Activated CD8-positive, alpha-beta memory T cell treated with anti-CD3 and anti-CD28 coated beads, Interleukin-2, amount 10 ng/mL, durations not matched to agents 7 days and 5 days (primary cell): ENCODE measurements at regions not wholly inside any gene's neighbourhood (a gene's known extent, or its start where the extent isn't known, plus 50 kb on each side); places are given as distances from the start of the nearest gene placed in this dataset.

Experiments
- ATAC-seq: fragments of 150-1000 bp; cut with Tn5 transposase; one replicate; pipeline ENCODE4 v1.10.0; 2021; ENCODE audit warnings: moderate library complexity
- CTCF ChIA-PET: fragments of 350-600 bp; sonication (Branson Sonifier 250); formaldehyde crosslinking; loops from one replicate; lab custom pipeline; 2021; ENCODE audit warnings: antibody characterized with exemption; lab: Charles Lee
- DNase-seq: peaks from one replicate; pipeline ENCODE4 v3.0.0-alpha.2; 2020
- H3K27ac Mint-ChIP-seq: one replicate; pipeline ENCODE4 v1.8.0; 2021; ENCODE audit warnings: mild to moderate bottlenecking, mixed read lengths
- H3K27me3 Mint-ChIP-seq: one replicate; pipeline ENCODE4 v1.8.0; 2021; ENCODE audit warnings: mixed read lengths
- H3K36me3 Mint-ChIP-seq: one replicate; pipeline ENCODE4 v1.8.0; 2021; ENCODE audit warnings: mild to moderate bottlenecking, mixed read lengths
- H3K4me1 Mint-ChIP-seq: one replicate; pipeline ENCODE4 v1.8.0; 2021; ENCODE audit warnings: mixed read lengths
- H3K4me3 Mint-ChIP-seq: one replicate; pipeline ENCODE4 v1.8.0; 2021; ENCODE audit warnings: mild to moderate bottlenecking, moderate library complexity, mixed read lengths
- H3K9me3 Mint-ChIP-seq: one replicate; pipeline ENCODE4 v1.8.0; 2022; ENCODE audit warnings: low read depth, mixed read lengths

DNA sequence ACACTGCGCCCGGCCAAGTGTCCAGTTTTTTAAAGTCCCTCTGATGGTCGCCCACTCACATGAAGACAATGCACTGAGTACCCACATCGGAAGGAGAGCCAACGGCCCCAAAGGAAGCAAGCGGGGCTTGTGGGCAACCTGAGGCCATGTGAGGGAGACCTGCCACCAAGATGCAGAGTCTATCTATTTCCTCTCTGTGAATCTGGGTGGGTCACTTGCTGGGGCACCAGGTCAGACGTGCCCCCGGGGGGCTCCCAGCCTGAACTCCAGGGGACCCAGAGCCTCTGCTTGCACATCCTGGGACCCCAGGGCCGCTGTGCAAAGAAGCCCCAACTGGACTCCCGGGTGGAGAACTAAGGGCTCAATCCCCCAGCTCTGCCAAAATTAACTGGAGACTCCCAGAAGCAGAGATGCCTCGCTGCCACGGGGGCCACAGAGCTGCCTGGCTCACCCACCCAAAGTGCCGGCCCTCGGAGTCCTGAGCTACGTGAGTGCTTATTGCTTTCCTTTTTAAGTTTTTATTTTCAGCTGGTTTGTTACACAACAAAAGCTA, 106.4 kb downstream of the BRD1 start:
- ATAC-seq, result no peak
- H3K27me3 Mint-ChIP-seq, result peaks cover 10% of the 10 kb centered on the region
- CTCF ChIA-PET, result no interaction called here
- no peaks in the 10 kb centered on the region for H3K36me3 Mint-ChIP-seq
- H3K9me3 Mint-ChIP-seq, result no peaks in the 10 kb centered on the region
- peaks cover 3% of the 10 kb centered on the region for H3K4me1 Mint-ChIP-seq
- no peak for DNase-seq
- no peak overlapping the region for H3K4me3 Mint-ChIP-seq
- H3K27ac Mint-ChIP-seq, result no peak overlapping the region

DNA sequence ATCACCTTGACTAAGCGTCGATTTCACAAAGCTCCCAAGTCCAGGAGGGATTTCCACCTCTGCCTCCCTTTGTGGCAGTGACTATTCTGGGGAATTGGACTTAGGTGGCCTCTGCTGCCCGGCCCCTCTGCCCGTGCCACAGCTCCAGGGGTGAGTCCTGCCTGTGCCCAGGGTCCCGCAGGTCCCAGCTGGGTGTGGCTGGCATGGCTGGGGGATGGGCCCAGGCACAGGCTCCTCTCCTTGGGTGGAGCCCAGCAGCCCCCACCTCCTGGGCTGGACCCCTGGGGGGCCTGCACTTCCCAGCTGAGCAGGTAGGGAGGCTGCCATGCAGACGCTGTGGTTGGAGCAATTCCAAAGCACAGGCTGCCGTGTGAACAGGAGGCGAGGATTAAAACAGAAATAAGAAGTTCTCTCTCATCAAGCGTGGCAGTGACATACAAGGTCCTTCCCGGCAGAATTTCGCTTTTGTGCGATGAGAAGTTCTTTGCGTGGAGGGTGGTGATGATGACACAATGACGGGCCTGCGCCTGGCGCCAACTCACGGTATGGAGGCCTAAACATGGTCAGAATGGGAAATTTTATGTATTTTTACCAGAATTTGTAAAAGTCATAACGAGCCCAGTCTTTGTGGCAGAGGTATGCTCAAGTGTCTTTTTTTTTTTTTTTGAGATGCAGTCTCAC, 107.3 kb downstream of the BRD1 start:
- no peaks in the 10 kb centered on the region for H3K9me3 Mint-ChIP-seq
- peaks cover 3% of the 10 kb centered on the region for H3K4me1 Mint-ChIP-seq
- H3K36me3 Mint-ChIP-seq, result no peaks in the 10 kb centered on the region
- CTCF ChIA-PET, result no interaction called here
- H3K27ac Mint-ChIP-seq, result no peak overlapping the region
- no peak for ATAC-seq
- no peak for DNase-seq
- no peak overlapping the region for H3K4me3 Mint-ChIP-seq
- H3K27me3 Mint-ChIP-seq, result peaks cover 5% of the 10 kb centered on the region

DNA sequence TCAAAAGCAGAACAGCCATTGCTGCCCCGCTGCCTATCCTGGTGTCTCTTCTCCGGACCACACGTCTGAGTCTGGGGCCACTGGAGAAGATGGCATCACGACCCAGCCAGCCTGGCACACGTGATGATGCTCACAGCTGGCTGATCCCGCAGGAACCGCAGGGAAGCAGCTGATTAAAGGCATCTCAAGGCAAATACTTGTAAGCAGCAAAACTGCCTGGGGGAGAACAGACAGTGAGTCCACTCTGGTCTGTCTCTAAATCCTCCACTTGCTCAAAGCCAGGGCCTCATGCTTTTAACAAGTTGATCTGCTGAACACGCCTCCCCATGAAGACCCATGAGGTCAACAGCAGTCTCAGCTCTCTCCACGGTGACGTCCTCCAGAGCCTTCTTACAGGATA, 108.6 kb downstream of the BRD1 start:
- Mint-ChIP-seq H3K4me1 (peaks cover 3% of the 10 kb centered on the region), H3K27ac (no peak overlapping the region), H3K36me3 (no peaks in the 10 kb centered on the region), H3K4me3 (no peak overlapping the region), H3K9me3 (no peaks in the 10 kb centered on the region), H3K27me3 (peaks cover 5% of the 10 kb centered on the region)
- DNase-seq, result no peak
- CTCF ChIA-PET, result no interaction called here
- ATAC-seq, result no peak

DNA sequence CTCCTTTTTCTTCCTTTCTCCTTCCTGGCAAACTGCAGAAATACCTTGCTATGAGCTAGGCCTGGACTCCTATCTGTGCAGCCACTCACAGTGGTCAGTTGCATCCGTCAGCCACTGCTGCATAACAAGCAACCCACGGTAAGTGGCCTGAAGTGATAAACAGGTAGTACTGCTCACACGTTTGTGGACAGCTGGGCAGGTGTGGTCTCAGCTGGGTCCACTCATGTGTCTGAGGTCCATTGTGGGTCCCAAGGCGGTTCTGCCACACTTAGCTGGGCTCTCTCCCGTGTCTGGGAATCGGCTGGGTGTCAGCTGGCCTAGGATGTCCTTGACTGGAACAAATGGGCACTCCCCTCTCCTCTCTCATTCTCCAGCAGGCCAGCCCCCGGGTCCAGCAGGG, 109.3 kb downstream of the BRD1 start:
- no peak overlapping the region for H3K4me3 Mint-ChIP-seq
- no peaks in the 10 kb centered on the region for H3K9me3 Mint-ChIP-seq
- ATAC-seq, result no peak
- H3K27ac Mint-ChIP-seq, result no peak overlapping the region
- CTCF ChIA-PET, result no interaction called here
- H3K27me3 Mint-ChIP-seq, result peaks cover 2% of the 10 kb centered on the region
- no peaks in the 10 kb centered on the region for H3K4me1 Mint-ChIP-seq
- peak; percentile 22 for DNase-seq
- no peaks in the 10 kb centered on the region for H3K36me3 Mint-ChIP-seq

DNA sequence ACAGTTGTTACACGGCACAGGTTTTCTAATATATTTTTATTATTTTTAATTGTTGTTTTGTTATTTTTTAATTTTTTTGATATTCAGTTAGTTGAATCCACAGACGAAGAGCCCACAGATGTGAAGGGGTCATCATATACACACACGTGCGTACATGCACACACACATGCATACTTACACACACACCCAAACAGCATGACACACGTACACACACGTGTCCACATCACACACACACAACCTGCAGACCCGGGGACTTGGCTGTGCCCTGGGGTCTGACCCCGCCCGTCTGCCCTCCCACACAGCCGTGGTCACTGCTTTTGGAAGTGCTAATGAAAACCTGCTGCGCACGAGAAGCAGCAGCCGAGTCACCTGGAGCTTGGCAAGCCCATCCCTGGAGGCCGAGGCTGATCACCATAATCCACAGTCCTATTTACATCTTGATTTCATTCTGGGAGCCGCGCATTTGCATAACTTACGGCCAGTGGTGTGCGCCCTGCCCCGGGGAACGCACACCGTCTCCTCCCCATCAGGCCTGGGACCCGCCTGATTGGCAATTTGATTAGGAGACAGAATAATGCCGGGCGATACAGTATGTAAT, 110.3 kb downstream of the BRD1 start:
- Mint-ChIP-seq H3K9me3 (no peaks in the 10 kb centered on the region), H3K27ac (no peak overlapping the region), H3K27me3 (peaks cover 2% of the 10 kb centered on the region), H3K36me3 (no peaks in the 10 kb centered on the region), H3K4me1 (no peaks in the 10 kb centered on the region), H3K4me3 (no peak overlapping the region)
- ATAC-seq (no peak), DNase-seq (peak; percentile 27)
- CTCF ChIA-PET, result no interaction called here

DNA sequence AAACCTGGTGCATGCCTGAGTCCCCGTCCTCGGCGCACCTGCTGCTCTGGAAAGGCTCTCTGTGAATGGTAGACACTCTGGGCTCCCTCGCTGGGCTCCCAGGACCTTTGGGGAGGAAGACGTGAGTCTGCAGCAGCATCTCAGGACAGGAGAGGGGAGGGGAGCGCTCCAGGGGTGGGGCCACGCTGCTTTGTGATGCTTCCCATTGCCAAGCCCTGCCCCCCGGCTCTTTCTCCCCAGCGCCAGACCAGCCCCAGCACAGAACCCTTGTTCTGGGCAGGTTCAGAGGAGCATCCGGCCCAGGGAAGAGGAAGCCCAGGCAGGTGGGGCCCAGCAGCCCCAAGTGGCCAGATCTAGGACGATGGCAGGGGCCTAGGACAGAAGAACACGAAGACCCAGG, 111.2 kb downstream of the BRD1 start:
- Mint-ChIP-seq H3K9me3 (no peaks in the 10 kb centered on the region), H3K4me1 (no peaks in the 10 kb centered on the region), H3K27ac (no peak overlapping the region), H3K36me3 (no peaks in the 10 kb centered on the region), H3K27me3 (no peaks in the 10 kb centered on the region), H3K4me3 (no peak overlapping the region)
- CTCF ChIA-PET, result interaction anchor here (1.4 kb wide), 1 partner anchor 15 kb away, joined by 3 read pairs; no protein-coding TSS in a partner anchor
- ATAC-seq, result no peak
- no peak for DNase-seq

DNA sequence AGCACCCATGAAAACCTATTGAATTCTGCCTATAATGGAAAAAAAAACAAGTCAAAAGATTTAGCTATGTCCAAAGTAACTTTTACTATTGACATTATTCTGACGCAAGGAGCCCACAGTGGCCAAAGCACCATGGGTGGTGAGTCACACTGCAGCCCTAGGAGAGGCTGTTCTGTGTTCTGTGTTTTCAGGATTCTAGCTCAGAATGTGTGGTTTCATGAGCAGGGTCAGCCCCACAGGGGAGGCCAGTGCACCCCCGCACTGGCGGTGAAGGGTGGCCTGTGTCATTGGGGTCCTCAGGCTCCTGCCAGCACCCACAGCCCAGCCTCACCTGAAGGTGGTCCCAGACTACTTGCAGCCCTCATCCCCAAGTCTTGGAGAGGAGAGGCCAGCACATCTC, 112.2 kb downstream of the BRD1 start:
- Mint-ChIP-seq H3K27ac (no peak overlapping the region), H3K36me3 (no peaks in the 10 kb centered on the region), H3K4me3 (no peak overlapping the region), H3K4me1 (no peaks in the 10 kb centered on the region), H3K27me3 (peaks cover 2% of the 10 kb centered on the region), H3K9me3 (no peaks in the 10 kb centered on the region)
- CTCF ChIA-PET, result interaction anchor here (1.4 kb wide), 1 partner anchor 14 kb away, joined by 3 read pairs; no protein-coding TSS in a partner anchor
- ATAC-seq, result no peak
- DNase-seq, result no peak

DNA sequence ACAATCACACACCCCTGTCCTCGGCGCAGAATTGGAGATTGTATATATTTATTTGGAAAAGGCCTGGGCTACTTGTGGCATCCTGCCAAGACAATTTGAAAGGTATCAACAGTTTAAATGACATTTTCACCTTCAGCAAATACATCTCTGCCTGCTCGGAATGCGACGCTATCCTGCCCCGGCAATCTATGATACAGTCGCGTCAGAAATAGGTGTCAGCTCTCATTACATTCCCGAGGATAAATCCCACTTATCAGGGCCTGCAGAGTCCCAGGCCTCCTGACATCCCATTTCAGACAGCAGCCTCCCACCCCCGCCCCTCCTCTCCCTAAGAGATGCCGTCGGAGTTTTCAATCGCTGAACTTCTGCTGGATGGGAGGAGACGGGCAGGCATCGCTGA, 114.7 kb downstream of the BRD1 start:
- DNase-seq (no peak), ATAC-seq (no peak)
- H3K36me3 Mint-ChIP-seq, result no peaks in the 10 kb centered on the region
- no peak overlapping the region for H3K27ac Mint-ChIP-seq
- H3K9me3 Mint-ChIP-seq, result no peaks in the 10 kb centered on the region
- no peaks in the 10 kb centered on the region for H3K4me1 Mint-ChIP-seq
- CTCF ChIA-PET, result no interaction called here
- peaks cover 8% of the 10 kb centered on the region for H3K27me3 Mint-ChIP-seq
- no peak overlapping the region for H3K4me3 Mint-ChIP-seq

DNA sequence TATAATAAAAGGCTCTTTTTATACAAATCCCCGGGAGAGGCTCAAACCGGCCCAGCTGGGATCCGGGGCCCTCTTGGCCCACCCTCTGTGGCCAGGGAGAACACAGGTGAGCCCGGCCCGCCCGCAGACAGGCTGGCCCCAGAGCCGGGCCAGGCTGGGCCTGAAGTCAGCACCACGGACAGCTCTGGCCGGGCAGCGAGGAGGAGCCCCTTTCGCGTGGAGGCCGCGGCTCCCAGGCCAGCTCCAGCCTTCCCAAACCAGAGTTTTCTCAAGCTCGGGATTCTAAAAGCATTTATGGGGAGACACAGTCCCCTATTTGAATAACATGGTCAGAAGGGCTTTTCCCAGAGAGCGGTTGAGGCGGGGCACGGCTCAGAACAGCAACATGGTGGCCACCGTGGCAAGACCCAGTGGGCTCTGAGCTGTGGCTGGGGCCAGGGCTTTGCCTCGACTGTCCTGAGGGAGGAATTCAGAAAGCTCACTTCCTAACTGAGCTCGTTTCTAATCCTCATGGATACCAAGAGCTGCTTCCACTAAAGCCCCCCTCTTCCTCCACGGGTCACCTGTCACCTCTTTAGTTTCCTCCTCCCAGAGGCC, 115.4 kb downstream of the BRD1 start:
- DNase-seq (no peak), ATAC-seq (no peak)
- Mint-ChIP-seq H3K27ac (no peak overlapping the region), H3K4me3 (no peak overlapping the region), H3K9me3 (no peaks in the 10 kb centered on the region), H3K4me1 (no peaks in the 10 kb centered on the region), H3K36me3 (no peaks in the 10 kb centered on the region), H3K27me3 (peaks cover 12% of the 10 kb centered on the region)
- CTCF ChIA-PET, result no interaction called here

DNA sequence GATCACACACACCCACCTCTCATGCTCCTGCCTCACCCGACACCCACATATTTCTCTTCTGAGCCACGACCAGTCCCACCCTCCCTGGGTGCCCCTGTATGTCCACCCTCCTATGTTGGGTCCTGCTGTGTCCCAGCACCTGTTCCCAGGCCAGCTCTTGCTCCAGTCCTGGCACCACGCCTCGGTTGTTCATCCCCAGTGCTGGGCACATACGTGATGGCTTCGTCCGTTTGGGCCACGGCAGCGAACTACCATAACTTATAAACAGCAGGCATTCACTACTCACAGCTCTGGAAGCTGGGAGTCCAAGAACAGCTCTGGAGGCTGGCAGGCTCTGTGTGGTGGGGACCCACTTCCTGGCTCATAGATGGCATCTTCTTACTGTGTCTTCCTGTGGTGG, 116.9 kb downstream of the BRD1 start:
- ATAC-seq (no peak), DNase-seq (no peak)
- CTCF ChIA-PET, result no interaction called here
- Mint-ChIP-seq H3K9me3 (no peaks in the 10 kb centered on the region), H3K27me3 (peaks cover 18% of the 10 kb centered on the region), H3K36me3 (no peaks in the 10 kb centered on the region), H3K4me3 (no peak overlapping the region), H3K4me1 (no peaks in the 10 kb centered on the region), H3K27ac (no peak overlapping the region)

DNA sequence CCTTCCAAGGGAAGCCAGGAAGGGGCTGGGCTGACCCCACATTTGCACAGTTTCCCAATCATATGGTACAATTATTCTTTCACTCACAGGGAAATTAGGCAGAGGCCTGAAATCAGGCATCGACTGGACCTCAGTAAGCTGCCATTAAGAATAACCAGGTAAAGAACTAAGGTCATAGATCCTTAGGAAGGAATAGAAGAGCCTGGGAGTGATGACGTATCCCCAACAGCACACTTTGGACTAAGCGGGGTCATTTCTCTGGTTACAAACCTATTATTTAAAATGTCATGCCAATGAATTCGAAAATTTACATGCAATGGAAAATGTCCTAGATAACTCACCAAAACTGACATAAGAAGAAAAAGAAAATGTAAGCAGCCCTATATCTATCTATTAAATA, 118.2 kb downstream of the BRD1 start:
- H3K27me3 Mint-ChIP-seq, result peaks cover 27% of the 10 kb centered on the region
- H3K4me1 Mint-ChIP-seq, result no peaks in the 10 kb centered on the region
- no peak for DNase-seq
- ATAC-seq, result no peak
- no peak overlapping the region for H3K27ac Mint-ChIP-seq
- H3K36me3 Mint-ChIP-seq, result no peaks in the 10 kb centered on the region
- H3K4me3 Mint-ChIP-seq, result no peak overlapping the region
- no peaks in the 10 kb centered on the region for H3K9me3 Mint-ChIP-seq
- CTCF ChIA-PET, result no interaction called here

DNA sequence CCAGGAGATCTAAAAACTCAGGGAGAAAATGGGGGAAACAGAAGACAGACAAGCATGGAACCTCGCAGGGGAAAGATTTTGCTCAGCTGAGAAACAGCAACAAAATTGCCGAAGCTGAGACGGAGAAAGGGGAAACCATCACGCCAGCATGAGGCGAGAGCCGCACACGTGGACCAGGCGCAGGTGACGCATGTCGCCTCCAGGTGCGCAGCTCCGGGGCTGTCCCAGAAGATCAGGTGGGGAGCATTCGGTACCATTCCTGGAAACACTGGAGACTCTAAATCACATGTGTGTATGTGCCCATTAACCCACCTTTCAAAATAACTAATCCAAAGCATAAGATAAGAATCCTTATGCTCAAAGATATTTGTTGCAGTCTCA, 121.7 kb downstream of the BRD1 start:
- no peaks in the 10 kb centered on the region for H3K4me1 Mint-ChIP-seq
- no peak for ATAC-seq
- DNase-seq, result peak; percentile 19
- H3K27ac Mint-ChIP-seq, result no peak overlapping the region
- CTCF ChIA-PET, result no interaction called here
- peaks cover 8% of the 10 kb centered on the region for H3K9me3 Mint-ChIP-seq
- no peak overlapping the region for H3K4me3 Mint-ChIP-seq
- H3K36me3 Mint-ChIP-seq, result peaks cover 1% of the 10 kb centered on the region
- H3K27me3 Mint-ChIP-seq, result peaks cover 31% of the 10 kb centered on the region

DNA sequence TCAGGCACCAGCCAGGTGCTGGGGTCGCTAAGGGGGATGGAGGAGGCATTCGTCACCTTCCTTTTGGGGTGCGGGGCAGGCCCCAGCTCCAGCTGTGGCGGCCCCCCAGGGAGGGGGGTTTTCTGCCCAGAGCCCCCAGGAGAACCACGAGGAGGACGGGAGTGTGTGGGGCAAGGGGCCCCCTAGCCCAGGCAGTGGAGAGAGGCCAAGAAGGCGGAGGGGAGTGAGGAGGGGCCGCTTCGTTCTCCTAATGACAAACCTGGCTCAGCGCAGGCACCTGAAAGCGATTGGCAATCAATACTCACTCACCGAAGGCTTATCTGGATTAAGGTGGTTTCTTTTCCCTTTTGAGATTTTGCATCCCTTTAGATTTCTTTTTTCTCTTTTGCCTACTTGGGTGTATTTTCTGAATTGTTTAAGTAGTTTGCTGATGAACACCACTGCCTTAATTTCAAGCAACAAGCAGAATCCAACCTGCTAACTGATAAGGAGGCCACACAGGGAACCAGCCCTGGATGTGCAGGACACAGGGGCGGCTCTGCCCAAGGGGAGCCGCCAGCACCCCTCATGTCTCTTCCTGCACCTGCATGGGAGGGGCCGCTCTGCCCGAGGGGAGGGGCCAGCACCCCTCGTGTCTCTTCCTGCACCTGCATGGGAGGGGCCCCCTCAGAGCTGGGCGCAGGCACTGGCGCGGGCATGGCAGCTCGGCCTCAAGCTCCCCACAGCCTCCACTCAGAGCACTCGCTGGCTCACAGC, 122.3 kb downstream of the BRD1 start:
- no peak overlapping the region for H3K27ac Mint-ChIP-seq
- H3K4me3 Mint-ChIP-seq, result no peak overlapping the region
- peak; percentile 12 for DNase-seq
- CTCF ChIA-PET, result no interaction called here
- H3K27me3 Mint-ChIP-seq, result peaks cover 31% of the 10 kb centered on the region
- peaks cover 8% of the 10 kb centered on the region for H3K9me3 Mint-ChIP-seq
- H3K36me3 Mint-ChIP-seq, result peaks cover 1% of the 10 kb centered on the region
- ATAC-seq, result no peak
- no peaks in the 10 kb centered on the region for H3K4me1 Mint-ChIP-seq
